GM21515 (cell line): ENCODE measurements at regions not wholly inside any gene's neighbourhood (a gene's known extent, or its start where the extent isn't known, plus 50 kb on each side); places are given as distances from the start of the nearest gene placed in this dataset.

Source experiments
- ATAC-seq: cut with Tn5 transposase; IDR thresholded peaks from one replicate; pipeline ENCODE4 v1.9.1; 2021; ENCODE audit not compliant: unreplicated experiment

- ATAC-seq: no peak
Observed at GRCh38 chr6:93575495-93576267, 156.3 kb upstream of the EPHA7 start.

GRCh38 chr6:93574299-93574698 lies 154.9 kb upstream of the EPHA7 start:
- no peak for ATAC-seq

GRCh38 chr6:93571346-93571745 lies 152.0 kb upstream of the EPHA7 start:
- no peak for ATAC-seq

GRCh38 chr6:93568169-93568568 lies 148.8 kb upstream of the EPHA7 start:
- no peak for ATAC-seq

GRCh38 chr6:93567164-93567563 lies 147.8 kb upstream of the EPHA7 start:
- no peak for ATAC-seq

GRCh38 chr6:93566285-93566684 lies 146.9 kb upstream of the EPHA7 start:
- no peak for ATAC-seq

- ATAC-seq: no peak
Observed at GRCh38 chr6:93562582-93562981, 143.2 kb upstream of the EPHA7 start.

- ATAC-seq: no peak
Observed at GRCh38 chr6:93555292-93555691, 135.9 kb upstream of the EPHA7 start.

- ATAC-seq: no peak
Observed at GRCh38 chr6:93554018-93554417, 134.7 kb upstream of the EPHA7 start.

GRCh38 chr6:93550551-93551276 lies 131.4 kb upstream of the EPHA7 start:
- no peak for ATAC-seq

GRCh38 chr6:93549868-93550267 lies 130.5 kb upstream of the EPHA7 start:
- ATAC-seq: no peak

- ATAC-seq: no peak
Observed at GRCh38 chr6:93524671-93525451, 105.5 kb upstream of the EPHA7 start.

- no peak for ATAC-seq
Observed at GRCh38 chr6:93523365-93523764, 104.0 kb upstream of the EPHA7 start.

- ATAC-seq: no peak
Observed at GRCh38 chr6:93516441-93516840, 97.1 kb upstream of the EPHA7 start.

- ATAC-seq: no peak
Observed at GRCh38 chr6:93515736-93516135, 96.4 kb upstream of the EPHA7 start.

GRCh38 chr6:93498713-93499112 lies 79.4 kb upstream of the EPHA7 start:
- no peak for ATAC-seq

GRCh38 chr6:93496548-93496947 lies 77.2 kb upstream of the EPHA7 start:
- no peak for ATAC-seq

- no peak for ATAC-seq
Observed at GRCh38 chr6:93494057-93494456, 74.7 kb upstream of the EPHA7 start.

- no peak for ATAC-seq
Observed at GRCh38 chr6:93474733-93475179, 55.4 kb upstream of the EPHA7 start.

- ATAC-seq: no peak
Observed at GRCh38 chr6:93471281-93471680, 51.9 kb upstream of the EPHA7 start.
